CD4-positive, CD25-positive, alpha-beta regulatory T cell (primary cell): ENCODE measurements at regions not wholly inside any gene's neighbourhood (a gene's known extent, or its start where the extent isn't known, plus 50 kb on each side); places are given as distances from the start of the nearest gene placed in this dataset.

Experiments
- ATAC-seq, 2 donors: fragments of 150-1000 bp; cut with Tn5 transposase; one replicate each; pipeline ENCODE4 v1.10.0; 2021; ENCODE audit warnings: low read depth in 2 of 2, moderate number of reproducible peaks in 2 of 2, moderate library complexity in 1 of 2
- DNase-seq, 3 donors: peaks; one replicate each; pipeline versions ENCODE4 v3.0.0 to v3.0.0-alpha.2; 2012 to 2022; ENCODE audit warnings: mixed read lengths in 1 of 3
- H3K27ac ChIP-seq: one replicate; pipeline ENCODE4 v1.7.0; 2013; ENCODE audit warnings: mild to moderate bottlenecking, low read length; ENCODE audit not compliant: insufficient read depth, poor library complexity, severe bottlenecking
- H3K27me3 ChIP-seq: one replicate; pipeline ENCODE4 v1.7.0; 2013; ENCODE audit warnings: low read length; ENCODE audit not compliant: control insufficient read depth, insufficient read depth
- H3K36me3 ChIP-seq: one replicate; pipeline ENCODE4 v1.7.0; 2013; ENCODE audit warnings: mild to moderate bottlenecking, low read length, moderate library complexity; ENCODE audit not compliant: control insufficient read depth, insufficient read depth
- H3K4me1 ChIP-seq: 2 replicates; pipeline ENCODE4 v1.7.0; 2013; ENCODE audit warnings: mild to moderate bottlenecking, low read length; ENCODE audit not compliant: insufficient read depth, control insufficient read depth, poor library complexity, severe bottlenecking
- H3K4me3 ChIP-seq: one replicate; pipeline ENCODE4 v1.7.0; 2013; ENCODE audit warnings: low read depth, mild to moderate bottlenecking, low read length, moderate library complexity
- H3K9me3 ChIP-seq, 2 experiments: 1 replicate in 1 of 2; 2 replicates in 1 of 2; pipeline ENCODE4 v1.7.0; 2013; ENCODE audit warnings: low read length in 2 of 2, mild to moderate bottlenecking in 1 of 2, moderate library complexity in 1 of 2; ENCODE audit not compliant: control insufficient read depth in 2 of 2
- H3K27ac Mint-ChIP-seq, 3 donors: one replicate each; pipeline ENCODE4 v1.8.0; 2020 to 2022; ENCODE audit warnings: mild to moderate bottlenecking in 3 of 3, mixed read lengths in 3 of 3, moderate library complexity in 2 of 3
- H3K27me3 Mint-ChIP-seq: one replicate; pipeline ENCODE4 v1.8.0; 2022; ENCODE audit warnings: mild to moderate bottlenecking, mixed read lengths
- H3K36me3 Mint-ChIP-seq: one replicate; pipeline ENCODE4 v1.8.0; 2020; ENCODE audit warnings: mixed read lengths
- H3K4me1 Mint-ChIP-seq, 4 donors: one replicate each; pipeline ENCODE4 v1.8.0; 2020 to 2022; ENCODE audit warnings: mixed read lengths in 4 of 4, mild to moderate bottlenecking in 1 of 4
- H3K4me3 Mint-ChIP-seq, 4 donors: one replicate each; pipeline ENCODE4 v1.8.0; 2020 to 2022; ENCODE audit warnings: mild to moderate bottlenecking in 4 of 4, mixed read lengths in 4 of 4, moderate library complexity in 3 of 4
- H3K9me3 Mint-ChIP-seq, 7 donors: one replicate each; pipeline ENCODE4 v1.8.0; 2020 to 2022; ENCODE audit warnings: mixed read lengths in 7 of 7, mild to moderate bottlenecking in 3 of 7, moderate library complexity in 2 of 7

- no peak overlapping the region for H3K4me3 ChIP-seq
- no peak overlapping the region for H3K4me3 Mint-ChIP-seq
- H3K36me3 Mint-ChIP-seq = no peaks in the 10 kb centered on the region
- H3K27ac ChIP-seq = no peak overlapping the region
- H3K27me3 Mint-ChIP-seq = no peaks in the 10 kb centered on the region
- no peaks in the 10 kb centered on the region for H3K27me3 ChIP-seq
- H3K27ac Mint-ChIP-seq = no peak overlapping the region
- ATAC-seq = no peak
- DNase-seq = no peak
- no peaks in the 10 kb centered on the region for H3K36me3 ChIP-seq
- H3K4me1 Mint-ChIP-seq = no peaks in the 10 kb centered on the region
- peaks cover 0 to 3% (median 0%) of the 10 kb centered on the region in 7 donors for H3K9me3 Mint-ChIP-seq
- H3K9me3 ChIP-seq = no peaks in the 10 kb centered on the region
- no peaks in the 10 kb centered on the region for H3K4me1 ChIP-seq
Measured at GRCh38 chr6:112710710-112711109, 363.6 kb downstream of the RFPL4B start.

GRCh38 chr6:112713402-112713801 lies 366.3 kb downstream of the RFPL4B start:
- no peaks in the 10 kb centered on the region for H3K4me1 Mint-ChIP-seq
- Histone ChIP-seq H3K27ac (no peak overlapping the region), H3K4me1 (no peaks in the 10 kb centered on the region), H3K27me3 (no peaks in the 10 kb centered on the region), H3K4me3 (no peak overlapping the region), H3K9me3 (no peaks in the 10 kb centered on the region), H3K36me3 (no peaks in the 10 kb centered on the region)
- no peak for ATAC-seq
- no peak overlapping the region for H3K27ac Mint-ChIP-seq
- H3K36me3 Mint-ChIP-seq = no peaks in the 10 kb centered on the region
- H3K27me3 Mint-ChIP-seq = no peaks in the 10 kb centered on the region
- H3K4me3 Mint-ChIP-seq = no peak overlapping the region
- H3K9me3 Mint-ChIP-seq = peaks cover 0 to 6% (median 0%) of the 10 kb centered on the region in 7 donors
- DNase-seq = no peak

GRCh38 chr6:112717401-112717800 lies 370.3 kb downstream of the RFPL4B start:
- Histone ChIP-seq H3K4me1 (no peaks in the 10 kb centered on the region), H3K9me3 (no peaks in the 10 kb centered on the region), H3K27ac (no peak overlapping the region), H3K4me3 (no peak overlapping the region), H3K27me3 (no peaks in the 10 kb centered on the region), H3K36me3 (no peaks in the 10 kb centered on the region)
- Mint-ChIP-seq H3K27ac (no peak overlapping the region), H3K36me3 (no peaks in the 10 kb centered on the region), H3K4me1 (no peaks in the 10 kb centered on the region), H3K9me3 (peaks cover 0 to 6% (median 0%) of the 10 kb centered on the region in 7 donors), H3K4me3 (no peak overlapping the region), H3K27me3 (no peaks in the 10 kb centered on the region)
- ATAC-seq (no peak), DNase-seq (no peak)

GRCh38 chr6:112717856-112718255 lies 370.7 kb downstream of the RFPL4B start:
- H3K9me3 Mint-ChIP-seq = peaks cover 0 to 6% (median 0%) of the 10 kb centered on the region in 7 donors
- no peak for DNase-seq
- no peak overlapping the region for H3K27ac Mint-ChIP-seq
- no peaks in the 10 kb centered on the region for H3K27me3 Mint-ChIP-seq
- no peaks in the 10 kb centered on the region for H3K9me3 ChIP-seq
- no peaks in the 10 kb centered on the region for H3K36me3 Mint-ChIP-seq
- H3K4me1 Mint-ChIP-seq = no peaks in the 10 kb centered on the region
- H3K27me3 ChIP-seq = no peaks in the 10 kb centered on the region
- H3K4me1 ChIP-seq = no peaks in the 10 kb centered on the region
- H3K4me3 ChIP-seq = no peak overlapping the region
- no peak for ATAC-seq
- no peak overlapping the region for H3K4me3 Mint-ChIP-seq
- no peaks in the 10 kb centered on the region for H3K36me3 ChIP-seq
- no peak overlapping the region for H3K27ac ChIP-seq

- H3K27ac ChIP-seq = no peak overlapping the region
- ATAC-seq (no peak), DNase-seq (no peak)
- H3K9me3 Mint-ChIP-seq = peaks cover 0 to 8% (median 4%) of the 10 kb centered on the region in 7 donors
- no peaks in the 10 kb centered on the region for H3K27me3 Mint-ChIP-seq
- H3K27me3 ChIP-seq = no peaks in the 10 kb centered on the region
- H3K4me3 ChIP-seq = no peak overlapping the region
- no peak overlapping the region for H3K27ac Mint-ChIP-seq
- no peaks in the 10 kb centered on the region for H3K36me3 Mint-ChIP-seq
- no peaks in the 10 kb centered on the region for H3K4me1 ChIP-seq
- no peak overlapping the region for H3K4me3 Mint-ChIP-seq
- H3K36me3 ChIP-seq = no peaks in the 10 kb centered on the region
- H3K4me1 Mint-ChIP-seq = no peaks in the 10 kb centered on the region
- no peaks in the 10 kb centered on the region for H3K9me3 ChIP-seq
Measured at GRCh38 chr6:112725541-112726085, 378.5 kb downstream of the RFPL4B start.

GRCh38 chr6:112735129-112735528 lies 388.0 kb downstream of the RFPL4B start:
- DNase-seq (no peak), ATAC-seq (no peak)
- peaks cover 0 to 13% (median 6%) of the 10 kb centered on the region in 7 donors for H3K9me3 Mint-ChIP-seq
- no peaks in the 10 kb centered on the region for H3K4me1 ChIP-seq
- no peaks in the 10 kb centered on the region for H3K36me3 ChIP-seq
- no peak overlapping the region for H3K4me3 Mint-ChIP-seq
- no peaks in the 10 kb centered on the region for H3K9me3 ChIP-seq
- H3K27ac ChIP-seq = no peak overlapping the region
- no peaks in the 10 kb centered on the region for H3K4me1 Mint-ChIP-seq
- H3K27me3 ChIP-seq = no peaks in the 10 kb centered on the region
- H3K36me3 Mint-ChIP-seq = no peaks in the 10 kb centered on the region
- H3K27ac Mint-ChIP-seq = no peak overlapping the region
- no peak overlapping the region for H3K4me3 ChIP-seq
- no peaks in the 10 kb centered on the region for H3K27me3 Mint-ChIP-seq

GRCh38 chr6:112739766-112740165 lies 392.6 kb downstream of the RFPL4B start:
- DNase-seq (no peak), ATAC-seq (no peak)
- Histone ChIP-seq H3K27ac (no peak overlapping the region), H3K27me3 (no peaks in the 10 kb centered on the region), H3K9me3 (no peaks in the 10 kb centered on the region), H3K36me3 (no peaks in the 10 kb centered on the region), H3K4me1 (no peaks in the 10 kb centered on the region), H3K4me3 (no peak overlapping the region)
- Mint-ChIP-seq H3K4me3 (no peak overlapping the region), H3K4me1 (no peaks in the 10 kb centered on the region), H3K27ac (no peak overlapping the region), H3K36me3 (no peaks in the 10 kb centered on the region), H3K27me3 (no peaks in the 10 kb centered on the region), H3K9me3 (peaks cover 0 to 11% (median 0%) of the 10 kb centered on the region in 7 donors)

GRCh38 chr6:112743323-112743722 lies 396.2 kb downstream of the RFPL4B start:
- H3K9me3 Mint-ChIP-seq = peaks cover 0 to 2% (median 0%) of the 10 kb centered on the region in 7 donors
- no peak for DNase-seq
- H3K27ac ChIP-seq = no peak overlapping the region

More at GRCh38 chr6:112743323-112743722, 396.2 kb downstream of the RFPL4B start:
- no peaks in the 10 kb centered on the region for H3K27me3 ChIP-seq
- no peak overlapping the region for H3K4me3 ChIP-seq
- no peaks in the 10 kb centered on the region for H3K9me3 ChIP-seq
- no peaks in the 10 kb centered on the region for H3K4me1 ChIP-seq
- no peaks in the 10 kb centered on the region for H3K4me1 Mint-ChIP-seq
- no peaks in the 10 kb centered on the region for H3K36me3 Mint-ChIP-seq
- H3K27ac Mint-ChIP-seq = no peak overlapping the region
- ATAC-seq = no peak
- no peaks in the 10 kb centered on the region for H3K27me3 Mint-ChIP-seq
- H3K36me3 ChIP-seq = no peaks in the 10 kb centered on the region
- H3K4me3 Mint-ChIP-seq = no peak overlapping the region
